Midbrain (tissue), 1 donor: ENCODE measurements at regions not wholly inside any gene's neighbourhood (a gene's known extent, or its start where the extent isn't known, plus 50 kb on each side); places are given as distances from the start of the nearest gene placed in this dataset.

Experiments
- DNase-seq: peaks from one replicate; lab custom pipeline; 2025; lab: John Stamatoyannopoulos, UW

DNA sequence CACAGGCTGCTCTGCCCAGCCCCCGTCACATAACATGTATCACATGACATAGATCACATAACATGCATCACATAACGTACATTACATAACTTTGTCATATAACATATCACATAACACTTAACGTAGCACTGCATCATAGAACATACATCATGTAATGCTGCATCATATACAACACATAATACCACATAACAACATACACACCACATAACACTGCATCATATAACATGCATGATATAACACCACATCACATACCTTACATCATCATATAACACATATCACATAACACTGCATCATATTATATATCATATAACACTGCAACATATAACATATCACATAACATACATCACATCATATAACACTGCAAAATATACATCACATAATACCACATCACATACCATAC, 83.8 kb downstream of the AXIN2 start:
- DNase-seq: no peak

DNA sequence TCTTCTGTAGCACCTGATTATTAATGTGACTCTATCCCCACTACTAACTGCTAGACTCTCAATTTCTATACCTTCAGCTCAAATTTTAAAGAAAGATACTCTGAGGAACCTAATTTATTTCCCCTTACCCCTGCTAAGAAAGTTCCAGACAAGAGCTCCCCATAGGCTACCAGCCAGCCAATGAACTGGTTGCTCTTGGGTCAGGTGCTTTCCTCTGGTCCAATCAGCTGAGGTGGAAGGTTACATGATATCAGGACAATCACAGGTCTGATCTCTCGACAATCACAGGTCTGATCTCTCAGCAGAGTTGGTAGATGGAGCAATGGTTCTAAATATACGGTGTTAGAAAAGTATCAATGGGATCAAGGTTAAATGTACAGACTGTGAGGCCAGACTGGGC, 86.8 kb downstream of the AXIN2 start:
- no peak for DNase-seq

DNA sequence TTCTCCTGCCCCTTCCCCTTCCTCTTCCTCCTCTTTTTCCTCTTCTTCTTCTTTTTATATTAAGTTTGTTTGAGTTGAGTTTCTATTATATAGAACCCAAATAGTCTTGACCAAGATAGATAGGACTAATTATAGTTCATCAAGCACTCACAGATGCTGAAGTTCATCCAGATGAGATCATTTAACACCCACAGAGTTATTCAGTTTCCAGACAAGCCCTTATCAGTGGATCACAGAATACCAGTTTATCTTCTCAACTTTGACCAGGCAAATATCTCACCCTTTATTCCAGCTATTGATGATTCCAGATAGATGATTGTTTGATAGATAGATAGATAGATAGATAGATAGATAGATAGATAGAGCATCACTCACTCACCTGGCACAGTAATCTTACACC, 87.5 kb downstream of the AXIN2 start:
- no peak for DNase-seq

DNA sequence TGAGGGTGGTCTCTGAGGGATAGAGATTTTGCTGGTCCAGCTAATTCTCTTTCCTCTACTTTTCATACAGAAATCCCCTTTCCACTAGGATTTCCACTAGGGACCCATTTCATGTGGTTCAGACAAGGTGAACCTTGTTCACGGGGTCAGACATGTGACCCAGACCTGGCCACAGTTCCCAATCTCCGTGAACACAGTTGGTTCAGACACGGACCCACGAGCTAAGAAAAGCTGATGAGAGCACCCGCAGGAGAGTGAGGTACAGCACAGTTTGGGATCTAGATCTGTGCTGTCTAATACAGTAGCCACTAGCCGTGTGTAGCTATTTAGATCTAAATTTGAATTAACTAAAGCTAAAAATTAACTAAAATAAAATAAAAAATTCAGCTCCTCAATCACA, 88.1 kb downstream of the AXIN2 start:
- no peak for DNase-seq

DNA sequence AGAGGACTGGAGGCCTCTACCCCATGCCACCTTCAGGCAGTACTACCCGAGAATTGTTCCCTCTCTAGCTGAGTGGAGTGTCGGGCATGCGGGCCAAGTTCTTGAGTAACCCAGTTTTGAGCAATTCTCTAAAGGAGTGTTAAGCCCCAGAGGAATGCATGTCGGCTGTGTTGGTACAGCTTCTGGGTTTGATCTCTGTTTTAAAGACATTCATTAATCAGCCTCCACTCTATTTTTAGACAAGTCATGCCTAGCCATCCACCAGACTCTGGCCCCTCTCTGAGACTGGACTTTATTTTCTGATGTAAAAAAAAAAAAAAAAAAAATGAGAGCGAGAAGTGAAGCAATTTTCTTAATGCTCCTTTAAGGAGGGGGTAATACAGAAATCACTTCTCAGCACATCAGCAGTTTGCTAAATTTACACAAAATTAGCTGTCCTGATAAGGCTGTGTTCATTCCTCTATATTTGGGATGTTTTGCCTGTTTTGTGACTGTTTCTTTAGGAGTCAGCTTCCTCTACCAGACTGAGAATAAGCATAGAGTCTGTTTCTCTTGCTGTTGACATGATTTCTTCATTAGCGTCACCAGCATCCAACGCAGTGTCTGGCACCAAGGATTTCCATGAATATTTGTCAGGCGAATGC, 88.7 kb downstream of the AXIN2 start:
- peak; percentile 18 for DNase-seq

DNA sequence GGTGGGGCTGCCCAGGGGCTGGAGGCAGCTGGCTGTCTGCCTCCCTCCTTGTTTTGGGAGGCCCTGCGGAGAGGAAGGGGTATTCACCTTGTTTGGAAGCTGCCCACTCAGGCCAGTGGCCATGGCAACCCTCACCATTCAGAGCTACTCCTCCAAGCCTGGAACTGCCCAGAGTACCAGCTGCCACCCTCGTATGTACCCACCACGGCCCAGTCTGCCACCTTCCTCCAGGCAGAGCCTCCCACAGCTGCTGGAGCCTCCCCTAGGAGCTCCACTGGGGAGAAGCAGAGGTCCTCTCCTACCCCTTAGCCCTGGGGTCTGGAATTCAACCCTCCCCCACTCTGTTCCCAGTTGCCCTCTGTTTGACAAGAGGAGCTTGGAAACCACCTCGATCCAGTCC, 90.7 kb downstream of the AXIN2 start:
- DNase-seq: no peak

DNA sequence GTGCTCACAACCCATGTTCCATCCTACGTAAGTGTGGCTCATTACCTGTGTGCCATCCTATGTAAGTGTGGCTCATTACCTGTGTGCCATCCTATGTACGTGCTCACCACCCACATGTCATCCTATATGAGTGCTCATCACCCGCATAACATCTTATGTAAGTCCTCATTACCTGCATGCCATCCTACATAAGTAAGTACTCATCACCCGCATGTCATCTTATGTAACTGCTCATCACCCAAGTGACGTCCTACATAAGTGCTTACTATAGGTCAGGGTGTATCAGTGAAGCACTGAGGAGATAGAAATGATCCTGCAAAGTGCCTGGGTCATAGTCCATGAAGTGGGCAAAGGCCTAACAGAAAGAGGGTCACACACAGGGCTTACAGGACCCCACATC, 93.1 kb downstream of the AXIN2 start:
- DNase-seq: no peak

DNA sequence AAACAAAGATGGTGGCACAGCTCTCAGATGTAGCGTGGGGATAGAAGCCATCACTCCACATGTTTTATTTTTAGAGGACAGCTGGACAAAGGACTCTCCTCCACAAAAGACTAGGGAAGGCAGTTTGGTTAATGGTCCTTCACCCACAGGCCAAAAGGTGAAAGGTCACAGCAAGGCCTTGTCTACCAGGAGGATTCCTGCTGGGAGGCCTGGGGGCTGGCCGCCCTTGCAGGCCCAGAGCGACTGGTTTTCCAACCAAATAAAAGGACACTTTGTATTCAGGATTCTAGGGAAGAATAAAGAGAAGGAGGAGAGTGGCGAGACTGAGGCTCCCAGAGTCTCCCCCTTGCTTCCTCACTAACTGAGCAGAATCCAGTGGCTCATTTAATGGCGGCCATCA, 94.3 kb downstream of the AXIN2 start:
- DNase-seq: no peak

DNA sequence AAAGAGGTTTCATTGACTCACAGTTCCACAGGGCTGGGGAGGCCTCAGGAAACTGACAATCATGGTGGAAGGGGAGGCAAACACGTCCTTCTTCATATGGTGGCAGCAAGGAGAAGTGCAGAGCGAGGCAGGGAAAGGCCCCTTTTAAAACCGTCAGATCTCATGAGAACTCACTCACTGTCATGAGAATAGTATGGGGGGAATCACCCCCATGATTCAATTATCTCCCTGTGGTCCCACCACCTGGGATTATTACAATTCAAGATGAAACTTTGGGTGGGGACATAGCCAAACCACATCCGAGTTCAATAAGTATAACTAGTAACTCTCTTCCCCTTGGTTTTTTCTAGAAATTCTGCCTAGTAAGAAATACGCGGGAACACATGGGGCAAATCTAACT, 94.9 kb downstream of the AXIN2 start:
- DNase-seq: no peak

DNA sequence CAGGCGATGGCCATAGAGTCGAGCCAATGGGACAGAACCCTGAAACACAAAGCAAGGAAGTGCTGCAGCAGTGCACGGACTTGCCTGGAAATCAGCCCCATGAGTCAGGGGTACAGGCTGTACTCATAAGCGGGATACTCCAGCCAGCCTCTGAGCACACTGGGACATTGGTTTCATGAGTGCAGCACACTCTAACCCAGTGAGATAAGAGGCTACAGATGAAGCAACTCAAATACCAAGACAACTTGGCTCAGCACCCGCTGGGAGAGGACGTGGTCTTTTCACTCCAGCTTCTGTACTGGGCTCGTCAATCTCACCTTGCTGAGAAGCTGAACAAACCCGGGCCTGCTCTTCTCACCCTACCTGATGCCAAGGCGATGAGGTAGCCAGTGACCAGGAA, 98.2 kb downstream of the AXIN2 start:
- DNase-seq: no peak

DNA sequence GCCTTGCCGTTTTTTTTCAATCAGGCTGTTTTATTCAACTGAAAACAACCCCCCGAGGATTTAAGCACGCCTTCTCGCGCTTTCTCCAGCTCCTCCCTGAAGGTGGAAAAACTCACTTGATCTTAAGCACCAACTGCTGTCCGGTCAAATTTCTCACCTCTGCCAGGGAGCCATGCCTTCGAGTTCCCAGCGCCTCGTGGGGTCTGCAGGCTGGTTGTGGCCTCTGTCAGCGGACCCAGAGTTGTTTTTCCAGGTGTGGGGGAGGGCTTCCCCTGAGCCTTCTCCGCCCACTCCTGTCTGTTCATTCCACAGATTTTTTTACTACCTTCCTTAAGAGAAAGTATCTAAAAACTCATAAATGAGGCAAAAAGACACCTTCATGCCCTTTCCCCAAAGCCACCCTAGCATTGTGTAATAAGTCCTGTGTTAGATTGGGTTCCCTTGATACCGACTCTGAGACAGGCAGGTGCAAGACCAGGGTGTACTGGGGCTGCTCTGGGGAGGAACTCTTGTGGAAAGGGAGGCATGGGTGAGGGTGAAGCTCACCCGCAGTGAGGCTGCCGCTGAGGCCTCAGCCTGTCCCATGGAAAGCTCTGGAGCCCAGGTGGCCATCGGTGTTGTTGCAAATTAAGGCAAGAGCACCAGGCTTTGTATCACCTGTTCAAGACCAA, 101.6 kb downstream of the AXIN2 start:
- no peak for DNase-seq

DNA sequence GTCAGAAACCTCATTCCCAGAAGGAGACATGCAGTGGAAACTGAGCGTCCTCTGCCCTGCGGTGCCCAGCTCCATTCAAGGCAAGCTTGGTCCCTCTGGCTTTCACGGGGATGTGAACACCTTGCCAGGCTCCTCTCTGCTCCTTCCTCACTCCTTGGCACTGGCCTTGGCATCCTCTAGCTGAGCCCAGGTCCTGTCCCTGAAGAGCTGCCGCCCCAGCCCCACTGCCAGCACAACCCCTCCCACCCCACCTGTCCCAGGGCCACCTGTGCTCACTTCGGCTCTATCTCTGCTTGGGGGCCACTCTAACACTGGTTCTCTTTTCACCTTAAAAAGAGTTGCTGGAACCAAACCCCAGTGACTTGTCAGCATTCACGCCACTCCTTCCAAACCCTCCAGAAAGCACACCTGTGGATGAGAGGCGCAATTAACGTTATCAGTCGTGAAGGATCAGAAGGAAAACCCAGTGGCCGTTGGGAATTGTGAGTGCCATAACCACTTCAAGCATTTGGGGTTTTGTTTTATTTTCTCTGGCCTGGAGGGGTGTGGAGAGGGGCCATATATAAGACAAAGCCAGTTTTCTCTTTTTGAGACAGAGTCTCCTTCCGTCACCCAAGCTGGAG, 103.7 kb downstream of the AXIN2 start:
- no peak for DNase-seq

DNA sequence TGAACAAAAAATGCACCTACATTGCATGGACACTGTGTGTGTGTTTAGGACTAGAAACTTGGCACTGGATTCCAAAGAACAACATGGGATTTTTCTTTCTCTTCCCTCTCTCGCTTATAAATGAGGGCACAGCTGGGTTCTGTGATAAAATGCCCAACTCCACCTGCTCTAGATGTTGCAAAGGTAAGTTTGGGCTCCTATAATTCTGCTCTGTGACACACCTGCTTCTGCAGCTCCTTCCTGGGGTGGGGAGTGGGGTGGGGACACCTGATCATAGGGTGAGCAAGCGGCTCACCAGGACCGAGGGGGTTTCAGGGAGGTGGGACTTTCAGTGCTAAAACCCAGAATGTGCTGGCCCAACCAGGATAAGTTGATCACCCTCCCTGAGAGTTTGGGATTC, 104.3 kb downstream of the AXIN2 start:
- no peak for DNase-seq

DNA sequence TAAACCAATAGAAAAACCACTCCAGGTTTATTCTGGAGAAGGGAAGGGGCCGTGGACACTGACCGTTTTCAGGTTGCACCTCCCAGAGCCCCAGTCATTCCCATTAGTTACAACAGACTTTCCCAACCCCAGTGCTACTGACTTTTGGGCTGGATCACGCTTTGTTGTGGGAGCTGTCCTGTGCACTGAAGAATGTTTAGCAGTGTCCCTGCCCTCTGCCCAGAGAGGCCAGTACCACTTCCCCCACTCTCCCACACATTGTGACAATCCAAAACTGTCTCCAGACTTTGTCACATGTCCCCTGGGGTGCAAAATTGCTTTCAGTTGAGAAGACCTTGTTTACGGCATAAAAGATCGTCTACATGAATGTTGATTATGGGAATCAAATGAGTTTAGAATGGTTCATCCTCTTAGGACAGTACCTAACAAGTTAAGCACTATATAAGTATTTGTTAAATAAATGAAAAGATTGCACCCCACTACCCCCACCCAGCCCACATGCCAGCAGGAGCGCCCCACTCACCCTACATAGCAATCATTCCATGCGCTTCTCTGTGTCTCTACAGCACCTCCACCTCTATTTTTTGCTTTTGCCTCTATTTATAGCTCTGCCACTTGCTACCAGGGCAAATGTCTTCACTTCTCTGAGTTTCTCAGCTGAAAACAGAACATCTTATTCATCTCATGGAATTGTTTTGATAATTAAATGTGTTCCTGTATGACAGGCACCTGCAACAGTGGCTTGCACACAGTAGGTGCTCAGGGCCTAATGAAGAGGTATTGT, 104.9 kb downstream of the AXIN2 start:
- DNase-seq: no peak

DNA sequence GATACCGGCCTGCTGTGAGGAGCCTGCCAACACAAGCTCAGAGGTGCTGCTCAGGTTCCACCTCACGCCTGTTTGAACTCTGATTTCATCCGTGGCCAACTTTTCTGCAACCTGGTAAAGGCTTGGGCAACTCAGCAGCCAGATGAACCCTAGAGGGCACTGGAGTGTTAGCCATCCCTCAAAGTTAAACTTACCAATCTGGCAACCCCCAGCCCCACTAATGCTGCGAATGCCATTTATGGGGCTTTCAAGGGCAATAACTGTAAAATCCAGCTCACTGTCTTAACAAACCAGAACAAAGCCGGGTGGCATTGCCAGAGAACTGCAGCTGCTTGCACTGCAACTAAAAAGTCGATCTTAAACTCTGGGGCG, 105.5 kb downstream of the AXIN2 start:
- DNase-seq: peak; percentile 37

DNA sequence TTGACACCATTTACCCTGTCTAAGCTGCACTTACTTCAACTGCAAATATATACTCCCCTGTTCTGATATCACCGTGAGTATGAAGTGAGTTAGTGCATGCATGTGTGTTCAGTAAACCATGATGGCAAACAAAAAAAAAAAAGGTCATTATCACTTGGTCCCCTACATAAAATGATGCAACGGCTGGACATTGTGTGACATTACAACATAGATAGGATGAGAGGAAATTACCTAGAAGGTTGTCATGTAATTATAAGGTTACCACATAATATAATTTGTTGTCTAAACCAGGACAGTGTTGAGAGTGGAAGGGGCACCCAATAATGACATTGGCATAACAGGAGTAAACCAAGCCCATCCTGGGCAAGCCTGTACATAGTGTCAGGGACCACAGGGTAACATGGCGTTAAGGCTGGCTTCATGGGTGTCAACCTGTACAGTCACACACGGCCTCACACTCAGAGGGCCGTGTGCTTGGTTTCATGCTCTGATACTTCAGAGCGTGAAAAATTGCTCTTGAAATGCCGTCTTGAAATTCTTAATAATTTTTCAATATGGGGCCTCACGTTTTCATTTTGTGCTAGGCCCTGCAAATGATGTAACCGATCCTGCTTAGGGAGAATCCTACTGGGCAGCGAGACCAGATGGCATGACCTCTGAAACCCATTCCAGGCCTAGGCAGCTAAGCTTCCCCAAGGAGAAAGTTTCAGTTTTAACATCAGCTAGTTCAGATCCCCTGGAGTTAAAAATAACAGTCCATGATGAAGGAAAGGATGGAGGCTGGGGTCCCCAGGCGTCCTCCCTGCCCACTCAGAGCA, 106.1 kb downstream of the AXIN2 start:
- DNase-seq: no peak

DNA sequence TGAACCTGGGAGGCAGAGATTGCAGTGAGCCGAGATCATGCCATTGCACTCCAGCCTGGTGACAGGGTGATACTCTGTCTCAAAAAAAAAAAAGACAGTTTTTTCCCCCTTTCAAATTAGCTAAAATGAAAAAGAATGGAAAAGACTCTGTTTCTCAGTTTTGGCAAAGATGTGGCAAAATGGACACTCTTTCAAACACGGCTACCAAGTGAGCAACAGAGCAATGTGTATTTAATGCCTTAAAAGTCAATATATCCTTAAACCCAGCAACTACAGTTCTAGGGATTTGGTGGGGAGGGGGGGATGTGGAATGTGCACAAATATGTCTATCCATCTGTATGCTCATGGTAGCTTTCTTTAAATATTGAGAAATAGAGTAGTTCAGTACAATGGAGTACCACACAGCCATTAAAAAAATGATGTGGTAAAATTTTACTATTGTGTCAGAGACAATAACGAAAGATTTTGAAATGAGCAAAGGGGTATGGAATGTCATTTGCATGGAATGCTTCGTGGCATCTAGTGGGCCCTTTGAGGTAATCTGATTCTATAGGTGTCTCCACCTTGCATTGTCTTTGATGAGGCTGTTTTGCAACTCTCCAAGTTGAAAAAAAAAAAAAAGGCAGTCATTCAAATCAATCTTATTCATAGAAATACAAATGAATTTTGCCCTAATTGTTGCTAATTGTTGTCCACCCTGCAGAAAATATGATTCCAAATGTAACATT, 108.1 kb downstream of the AXIN2 start:
- no peak for DNase-seq

DNA sequence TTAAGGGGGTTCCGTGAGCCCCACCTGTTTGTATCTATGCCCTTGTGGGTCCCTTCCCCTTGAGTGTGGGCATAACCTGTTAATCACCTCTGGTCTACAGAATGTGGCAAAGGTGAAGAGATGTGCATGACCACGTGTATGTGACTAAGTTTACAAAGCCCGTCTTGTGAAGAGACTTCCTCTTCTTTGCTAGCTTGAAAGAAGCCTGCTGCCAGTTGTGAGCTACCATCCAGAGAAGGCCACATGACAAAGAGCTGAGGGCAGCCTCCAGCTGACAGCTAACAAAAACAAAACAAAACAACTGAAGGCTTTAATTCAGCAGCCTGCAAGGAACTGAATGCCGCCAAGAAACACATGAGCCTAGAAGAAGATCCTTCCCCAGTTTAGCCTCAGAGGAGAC, 112.0 kb downstream of the AXIN2 start:
- DNase-seq: no peak

DNA sequence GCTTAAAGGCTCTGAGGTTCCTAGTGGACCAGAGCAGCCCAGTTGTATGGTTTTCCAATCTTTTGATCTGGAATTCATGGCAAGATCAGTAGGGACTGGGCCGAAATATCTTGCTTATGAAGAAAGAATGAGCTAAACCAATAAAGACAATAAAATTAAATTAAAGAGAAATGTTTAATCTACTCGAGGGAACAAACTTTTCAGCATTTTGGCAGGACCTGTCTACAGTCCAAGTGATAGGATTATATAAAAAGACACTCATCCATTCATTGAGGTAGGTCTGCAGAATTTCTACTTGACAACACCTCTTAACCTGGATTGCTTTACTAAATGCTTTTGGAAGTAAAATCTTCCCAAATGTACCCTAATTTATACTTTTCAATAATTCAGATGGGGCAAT, 113.6 kb downstream of the AXIN2 start:
- no peak for DNase-seq

DNA sequence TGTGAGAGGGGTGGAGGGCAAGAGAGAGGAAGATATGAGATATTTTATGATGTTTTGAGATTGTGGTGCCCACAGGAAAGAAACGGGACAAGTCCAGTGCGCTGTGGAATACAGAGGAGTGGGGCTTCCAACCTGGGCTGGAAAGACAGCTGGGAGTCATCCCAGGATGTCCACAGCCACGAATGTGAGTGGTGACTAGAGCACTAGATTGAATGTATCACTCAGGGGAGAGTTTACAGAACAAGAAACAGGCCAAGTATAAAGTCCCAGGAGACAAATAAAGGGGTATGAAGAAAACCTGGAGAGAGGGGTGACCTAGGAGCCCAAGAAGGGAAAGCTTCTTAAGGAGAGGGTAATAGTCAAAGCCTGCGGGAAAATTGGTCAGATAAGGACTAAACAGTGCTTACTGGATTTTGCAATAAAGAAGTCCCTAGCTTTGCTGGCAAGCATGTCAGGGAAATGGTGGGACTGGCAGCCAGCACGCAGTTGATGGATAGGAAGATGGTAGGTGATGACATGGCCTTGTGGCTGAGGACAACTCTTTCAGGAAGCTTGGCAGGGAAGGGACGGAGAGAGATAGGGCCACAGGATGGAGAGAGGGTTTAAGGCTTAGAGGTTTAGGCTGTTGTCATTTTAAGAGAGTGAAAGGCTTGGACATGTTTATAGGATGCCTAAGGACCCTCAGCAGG, 114.5 kb downstream of the AXIN2 start:
- DNase-seq: no peak

DNA sequence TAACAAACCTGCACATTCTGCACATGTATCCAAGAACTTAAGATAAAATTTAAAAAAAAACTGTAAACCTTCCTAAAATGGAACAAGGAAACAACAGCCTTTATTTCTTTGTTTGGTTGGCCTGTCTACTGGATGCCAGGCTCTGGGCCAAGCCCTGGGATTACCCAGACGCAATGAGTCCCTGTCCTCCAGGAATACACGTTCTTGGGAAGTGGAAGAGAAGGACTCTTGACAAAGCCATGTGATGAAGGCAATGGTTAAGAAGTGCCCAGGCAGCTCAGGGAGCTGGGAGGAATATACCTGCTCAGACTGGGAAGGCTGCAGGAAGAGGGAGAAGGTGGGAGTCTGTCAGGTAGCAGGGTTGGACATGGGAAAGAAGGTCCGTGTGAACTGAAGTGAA, 115.4 kb downstream of the AXIN2 start:
- DNase-seq: no peak
